AG10803 (cell line): ENCODE measurements at regions not wholly inside any gene's neighbourhood (a gene's known extent, or its start where the extent isn't known, plus 50 kb on each side); places are given as distances from the start of the nearest gene placed in this dataset.
A peak's percentile ranks its signal among the peaks of the same experiment; 100 is the strongest.
"Not testable (repeated sequence)": the region's sequence is repeated elsewhere in the genome, so short reads cannot be mapped to it uniquely, and the experiment has no call there.

ENCODE experiments used
- DNase-seq: peaks from one replicate; pipeline ENCODE4 v3.0.0; 2010; ENCODE audit warnings: low read depth
- H3K4me3 ChIP-seq: 2 replicates; pipeline ENCODE4 v1.5.1; 2011; ENCODE audit warnings: mild to moderate bottlenecking, low read length, control low read depth
- CTCF ChIP-seq: conservative IDR thresholded peaks from 2 replicates; pipeline ENCODE4 v1.5.1; 2011; ENCODE audit warnings: mild to moderate bottlenecking, low read length, control low read depth, inconsistent platforms

GRCh38 chr11:45383224-45383623, 97.1 kb upstream of the SYT13 start:
- H3K4me3 ChIP-seq: no peak overlapping the region
- peak; percentile 89 for DNase-seq
- no peak for TF ChIP-seq CTCF

DNA sequence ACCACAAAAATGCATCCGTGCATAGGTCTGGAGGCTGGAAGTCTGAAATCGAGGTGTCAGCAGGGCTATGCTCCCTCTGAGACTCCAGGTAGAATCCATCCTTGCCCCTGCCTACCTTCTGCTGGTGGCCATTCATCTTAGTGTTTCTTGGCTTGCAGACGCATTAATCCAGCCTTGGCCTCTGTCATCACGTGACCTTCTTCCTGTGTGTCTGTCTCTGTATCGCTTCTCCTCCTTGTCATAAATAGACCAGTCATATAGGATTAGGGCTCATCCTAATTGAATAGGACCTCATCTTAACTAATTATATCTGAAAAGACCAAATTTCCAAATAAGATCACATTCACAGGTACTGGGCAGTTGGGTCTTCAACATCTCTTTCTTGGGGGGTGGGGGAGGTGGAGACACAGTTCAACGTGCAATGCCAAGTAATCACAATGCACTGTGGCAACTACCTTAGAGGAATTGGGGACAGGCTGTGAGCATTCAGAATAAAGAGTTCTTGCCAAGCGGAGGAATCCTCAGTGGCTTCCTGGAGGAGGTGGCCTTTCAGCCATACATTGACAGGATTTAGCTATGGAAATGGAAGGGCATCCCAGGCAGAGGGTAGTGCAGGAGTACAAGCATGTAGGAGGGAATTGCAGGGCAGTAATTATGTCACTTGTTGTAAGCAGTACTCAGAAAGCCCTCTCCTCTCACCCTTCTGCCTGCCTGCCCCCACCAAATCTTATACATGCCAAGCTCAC, 96.2 kb upstream of the SYT13 start:
- H3K4me3 ChIP-seq: no peak overlapping the region
- no peak for DNase-seq
- TF ChIP-seq CTCF: no peak

DNA sequence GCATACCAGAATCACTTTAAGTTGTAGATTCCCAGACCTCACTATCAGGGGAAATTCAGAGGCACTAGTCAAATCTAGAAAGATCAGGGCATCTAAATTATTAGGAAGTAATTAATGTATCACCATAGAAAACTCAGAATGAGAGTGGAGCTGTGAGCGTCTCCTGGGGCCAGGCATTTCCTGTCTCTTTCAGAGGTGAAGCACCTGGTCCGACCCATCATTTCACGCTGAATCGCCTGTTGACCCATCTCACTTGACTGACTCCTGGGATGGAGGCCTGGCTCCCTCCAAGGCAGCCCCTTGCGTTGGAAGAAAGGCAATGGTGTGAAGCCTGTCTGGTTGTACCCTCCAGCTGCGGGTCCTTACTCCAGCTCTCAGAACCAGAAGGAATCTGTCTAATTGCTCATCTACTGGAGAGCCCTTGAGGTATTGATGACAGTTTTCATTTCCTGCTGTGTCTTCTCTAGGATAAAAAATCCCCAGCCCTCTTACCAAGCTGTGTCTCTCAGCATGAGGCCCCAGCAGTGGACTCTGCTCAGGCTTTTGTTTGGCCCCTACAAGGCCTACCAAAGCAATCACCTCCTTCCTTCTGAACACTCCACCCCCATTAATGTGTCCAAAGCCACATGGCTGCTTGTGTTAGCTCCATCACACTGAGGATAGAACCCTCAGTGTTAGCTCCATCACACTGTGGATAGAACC, 93.2 kb upstream of the SYT13 start:
- no peak for DNase-seq
- H3K4me3 ChIP-seq: no peak overlapping the region
- no peak for TF ChIP-seq CTCF

DNA sequence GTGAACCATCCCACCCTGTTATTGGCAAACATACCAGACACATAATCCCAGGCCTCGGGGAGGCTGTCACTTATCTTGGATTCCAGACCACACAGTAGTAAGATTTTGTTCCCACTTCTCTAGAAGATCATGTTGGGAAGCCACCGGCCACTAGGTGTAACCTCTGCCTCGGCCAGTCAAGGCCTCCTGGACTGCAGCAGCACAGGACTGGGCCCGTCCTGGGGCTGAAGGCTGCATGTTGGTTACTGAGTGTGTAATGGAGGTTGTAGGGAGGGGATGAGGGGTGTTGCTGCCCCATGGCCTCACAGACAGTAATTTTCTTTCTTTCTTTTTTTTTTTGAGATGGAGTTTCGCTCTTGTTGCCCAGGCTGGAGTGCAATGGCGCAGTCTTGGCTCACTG, 92.4 kb upstream of the SYT13 start:
- DNase-seq: no peak
- TF ChIP-seq CTCF: no peak
- no peak overlapping the region for H3K4me3 ChIP-seq

- no peak for DNase-seq
- TF ChIP-seq CTCF: no peak
- no peak overlapping the region for H3K4me3 ChIP-seq
Measured at GRCh38 chr11:45374653-45375059, 88.5 kb upstream of the SYT13 start.

- no peak for DNase-seq
- no peak for TF ChIP-seq CTCF
- no peak overlapping the region for H3K4me3 ChIP-seq
Measured at GRCh38 chr11:45374130-45374529, 88.0 kb upstream of the SYT13 start.

GRCh38 chr11:45373506-45374035, 87.4 kb upstream of the SYT13 start:
- no peak for TF ChIP-seq CTCF
- DNase-seq: no peak
- H3K4me3 ChIP-seq: no peak overlapping the region

- not testable (repeated sequence) for DNase-seq, H3K4me3 ChIP-seq
Measured at GRCh38 chr11:45372414-45372813, 86.3 kb upstream of the SYT13 start.
